MCF 10A (cell line): ENCODE measurements at regions not wholly inside any gene's neighbourhood (a gene's known extent, or its start where the extent isn't known, plus 50 kb on each side); places are given as distances from the start of the nearest gene placed in this dataset.

Experiments
- BruUV-seq: library from RNA; stranded (reverse); fragments of 400-500 nt; replicated peaks from 2 replicates; lab custom pipeline; 2021; lab: Mats Ljungman, UMichigan
- CTCF ChIA-PET: fragments of 300-600 bp; sonication (Branson Sonifier 250); formaldehyde crosslinking; extraction: SDS; loops from one replicate; lab custom pipeline; 2021; ENCODE audit warnings: antibody characterized with exemption, inconsistent platforms; lab: Yijun Ruan, JAX
- POLR2A ChIA-PET: fragments of 300-600, 350-650 bp; sonication (Branson Sonifier 250); formaldehyde crosslinking; extraction: SDS; loops from one replicate; lab custom pipeline; 2020; ENCODE audit warnings: antibody characterized with exemption, inconsistent platforms; lab: Yijun Ruan, JAX
- DNase-seq: peaks from one replicate; pipeline ENCODE4 v3.0.0-alpha.2; 2018; ENCODE audit not compliant: unreplicated experiment
- H3K27ac Mint-ChIP-seq: one replicate; pipeline ENCODE4 v1.8.0; 2022; ENCODE audit warnings: mild to moderate bottlenecking, low read depth, mixed read lengths; ENCODE audit not compliant: unreplicated experiment
- H3K27me3 Mint-ChIP-seq: one replicate; pipeline ENCODE4 v1.8.0; 2022; ENCODE audit warnings: mixed read lengths; ENCODE audit not compliant: insufficient read depth, unreplicated experiment
- H3K36me3 Mint-ChIP-seq: one replicate; pipeline ENCODE4 v1.8.0; 2022; ENCODE audit warnings: mild to moderate bottlenecking, moderate library complexity, mixed read lengths; ENCODE audit not compliant: insufficient read depth, unreplicated experiment
- H3K4me1 Mint-ChIP-seq: one replicate; pipeline ENCODE4 v1.8.0; 2022; ENCODE audit warnings: mixed read lengths; ENCODE audit not compliant: insufficient read depth, unreplicated experiment
- H3K4me3 Mint-ChIP-seq: one replicate; pipeline ENCODE4 v1.8.0; 2022; ENCODE audit warnings: mild to moderate bottlenecking, moderate library complexity, mixed read lengths; ENCODE audit not compliant: unreplicated experiment
- H3K9me3 Mint-ChIP-seq: one replicate; pipeline ENCODE4 v1.8.0; 2022; ENCODE audit warnings: mixed read lengths; ENCODE audit not compliant: unreplicated experiment
- CTCF ChIP-seq: fragments of 200-600 bp; IDR thresholded peaks from one replicate; pipeline ENCODE4 v1.8.0; 2022; ENCODE audit warnings: antibody characterized with exemption, mild to moderate bottlenecking; ENCODE audit not compliant: unreplicated experiment
- intact Hi-C: fragments of 100-400 bp; cut with micrococcal nuclease; formaldehyde crosslinking; loops from 2 replicates; pipeline ENCODE4 v1.14.1; 2022

GRCh38 chr14:104302794-104303405, 164.5 kb downstream of the KIF26A start:
- Mint-ChIP-seq H3K27ac (no peak overlapping the region), H3K27me3 (peaks cover 12% of the 10 kb centered on the region), H3K9me3 (no peaks in the 10 kb centered on the region), H3K36me3 (no peaks in the 10 kb centered on the region), H3K4me3 (no peak overlapping the region), H3K4me1 (no peaks in the 10 kb centered on the region)
- intact Hi-C loops, result no loop called here
- BruUV-seq, result no TSS peak
- ChIA-PET POLR2A (no interaction called here), CTCF (interaction anchor here (0.9 kb wide), 1 partner anchor 261 kb away, joined by 4 read pairs; no protein-coding TSS in a partner anchor)
- no peak for TF ChIP-seq CTCF
- DNase-seq, result no peak

- H3K27me3 Mint-ChIP-seq, result peaks cover 12% of the 10 kb centered on the region
Observed at GRCh38 chr14:104303705-104304425, 165.5 kb downstream of the KIF26A start.

DNA sequence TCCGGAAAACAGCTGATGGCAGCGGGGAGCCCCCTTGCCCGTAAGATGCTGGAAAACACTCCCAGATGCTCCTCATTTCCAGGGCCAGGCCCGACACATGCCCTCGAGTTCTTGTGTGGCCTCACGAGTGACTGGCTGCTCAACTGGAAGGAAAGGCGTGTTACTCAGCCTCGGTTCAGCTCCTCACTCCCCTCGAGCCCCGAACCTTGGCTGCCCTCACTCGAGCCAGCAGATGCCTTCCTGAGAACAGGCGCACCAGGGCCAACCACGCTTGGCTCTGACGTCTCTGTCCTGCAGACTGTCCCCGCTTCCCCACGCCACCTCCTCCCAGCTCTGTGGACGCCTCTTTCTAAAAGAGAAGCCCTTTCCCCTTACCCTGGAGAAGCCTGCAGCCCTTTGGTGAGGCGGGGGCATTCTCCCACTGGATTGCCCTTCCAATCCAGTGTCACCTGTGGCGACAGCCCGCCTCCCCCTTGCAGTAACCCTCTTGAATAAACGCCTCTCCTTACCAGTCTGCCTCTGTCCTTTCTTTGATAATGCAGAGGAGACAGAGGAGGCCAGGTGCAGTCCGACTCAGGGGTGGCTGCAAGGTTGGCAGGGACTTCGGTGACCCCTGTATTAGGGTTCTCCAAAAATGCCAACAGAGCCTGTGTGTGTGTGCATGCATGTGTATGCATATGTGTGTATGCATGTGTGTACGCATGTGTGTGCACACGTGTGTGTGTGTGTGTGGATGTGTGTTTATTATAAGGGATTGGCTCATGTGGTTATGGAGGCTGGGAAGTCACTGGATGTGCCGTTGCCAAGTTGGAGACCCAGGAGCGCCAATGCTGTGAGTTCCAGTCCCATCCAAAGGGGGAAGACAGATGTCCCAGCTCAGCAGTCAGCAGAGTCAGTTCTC, 166.3 kb downstream of the KIF26A start:
- Mint-ChIP-seq H3K4me1 (no peaks in the 10 kb centered on the region), H3K27me3 (peaks cover 13% of the 10 kb centered on the region), H3K27ac (no peak overlapping the region), H3K36me3 (no peaks in the 10 kb centered on the region), H3K9me3 (no peaks in the 10 kb centered on the region), H3K4me3 (no peak overlapping the region)
- ChIA-PET POLR2A (no interaction called here), CTCF (no interaction called here)
- DNase-seq, result no peak
- BruUV-seq, result no TSS peak
- no peak for TF ChIP-seq CTCF
- intact Hi-C loops, result no loop called here

More at GRCh38 chr14:104303705-104304425, 165.5 kb downstream of the KIF26A start:
- DNase-seq, result no peak
- BruUV-seq, result no TSS peak
- no peak for TF ChIP-seq CTCF
- Mint-ChIP-seq H3K9me3 (no peaks in the 10 kb centered on the region), H3K4me3 (no peak overlapping the region), H3K36me3 (no peaks in the 10 kb centered on the region), H3K27ac (no peak overlapping the region), H3K4me1 (no peaks in the 10 kb centered on the region)
- intact Hi-C loops, result no loop called here
- CTCF ChIA-PET, result no interaction called here
- POLR2A ChIA-PET, result no interaction called here
